ENCODE measurements at regions not wholly inside any gene's neighbourhood (a gene's known extent, or its start where the extent isn't known, plus 50 kb on each side); places are given as distances from the start of the nearest gene placed in this dataset.

DNA sequence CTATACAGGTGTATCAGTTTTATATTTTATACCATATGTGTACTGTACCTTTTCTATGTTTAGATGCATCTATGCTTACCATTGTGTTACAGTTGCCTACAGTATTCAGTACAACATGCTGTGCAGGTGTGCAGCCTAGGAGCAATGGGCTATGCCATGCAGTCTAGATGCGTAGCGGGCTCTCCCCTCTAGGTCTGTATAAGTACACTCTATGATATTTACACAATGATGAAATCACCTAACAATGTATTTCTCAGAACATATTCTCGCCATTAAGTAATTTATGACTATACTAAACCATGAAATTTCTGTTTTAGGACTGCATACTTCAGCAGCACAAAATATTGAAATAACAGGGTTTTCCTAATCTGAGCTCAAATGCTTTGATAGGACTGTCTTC is 179.6 kb downstream of the RFC3 start:
- RAD21 ChIA-PET (ENCODE audit: low non-redundant PET in 1 of 2, low total read pairs in 2 of 2, uncharacterized antibody in 2 of 2, unreplicated experiment in 2 of 2) = no interaction called here
- Histone ChIP-seq H3K79me2 (ENCODE audit: insufficient read depth, low read length) (no peaks in the 10 kb centered on the region), H3K9ac (ENCODE audit: low read length) (no peak overlapping the region), H2AFZ (ENCODE audit: low read depth, low read length, poor library complexity, severe bottlenecking) (no peak overlapping the region), H3K9me3 (ENCODE audit: control insufficient read depth in 1 of 2, insufficient read depth in 1 of 2, low read depth in 1 of 2, low read length in 2 of 2) (no peaks in the 10 kb centered on the region), H3K36me3 (ENCODE audit: control insufficient read depth in 1 of 2, insufficient read depth in 2 of 2, low read length in 2 of 2) (no peaks in the 10 kb centered on the region), H3K27ac (ENCODE audit: low read depth, low read length) (no peak overlapping the region), H3K4me1 (ENCODE audit: control insufficient read depth in 1 of 2, insufficient read depth in 2 of 2, low read length in 2 of 2) (no peaks in the 10 kb centered on the region), H4K20me1 (ENCODE audit: insufficient read depth) (no peaks in the 10 kb centered on the region), H3K4me2 (ENCODE audit: low read length) (no peak overlapping the region), H3K27me3 (ENCODE audit: insufficient read depth, low read length) (no peaks in the 10 kb centered on the region), H3K4me3 (replicated peaks in 1 of 2; ENCODE audit: low read depth in 1 of 2, low read length in 2 of 2) (no peak overlapping the region), H3K9me2 (ENCODE audit: insufficient read depth) (no peaks in the 10 kb centered on the region)
- TF ChIP-seq ZFX (IDR thresholded peaks at IDR 0.05) (no peak), FOSL1 (IDR thresholded peaks at IDR 0.05; ENCODE audit: low read depth) (no peak), SIN3A (IDR thresholded peaks at IDR 0.05; ENCODE audit: low read depth) (no peak), RAD21 (IDR thresholded peaks at IDR 0.05; ENCODE audit: low read depth) (no peak), CBX3 (IDR thresholded peaks at IDR 0.05; ENCODE audit: low read depth) (no peak)
- TF ChIP-seq, protein P1, sequence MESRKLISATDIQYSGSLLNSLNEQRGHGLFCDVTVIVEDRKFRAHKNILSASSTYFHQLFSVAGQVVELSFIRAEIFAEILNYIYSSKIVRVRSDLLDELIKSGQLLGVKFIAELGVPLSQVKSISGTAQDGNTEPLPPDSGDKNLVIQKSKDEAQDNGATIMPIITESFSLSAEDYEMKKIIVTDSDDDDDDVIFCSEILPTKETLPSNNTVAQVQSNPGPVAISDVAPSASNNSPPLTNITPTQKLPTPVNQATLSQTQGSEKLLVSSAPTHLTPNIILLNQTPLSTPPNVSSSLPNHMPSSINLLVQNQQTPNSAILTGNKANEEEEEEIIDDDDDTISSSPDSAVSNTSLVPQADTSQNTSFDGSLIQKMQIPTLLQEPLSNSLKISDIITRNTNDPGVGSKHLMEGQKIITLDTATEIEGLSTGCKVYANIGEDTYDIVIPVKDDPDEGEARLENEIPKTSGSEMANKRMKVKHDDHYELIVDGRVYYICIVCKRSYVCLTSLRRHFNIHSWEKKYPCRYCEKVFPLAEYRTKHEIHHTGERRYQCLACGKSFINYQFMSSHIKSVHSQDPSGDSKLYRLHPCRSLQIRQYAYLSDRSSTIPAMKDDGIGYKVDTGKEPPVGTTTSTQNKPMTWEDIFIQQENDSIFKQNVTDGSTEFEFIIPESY (IDR thresholded peaks at IDR 0.05; ENCODE audit: extremely low read depth, insufficient replicate concordance, low read length) = no peak
- TF ChIP-seq, protein P2, sequence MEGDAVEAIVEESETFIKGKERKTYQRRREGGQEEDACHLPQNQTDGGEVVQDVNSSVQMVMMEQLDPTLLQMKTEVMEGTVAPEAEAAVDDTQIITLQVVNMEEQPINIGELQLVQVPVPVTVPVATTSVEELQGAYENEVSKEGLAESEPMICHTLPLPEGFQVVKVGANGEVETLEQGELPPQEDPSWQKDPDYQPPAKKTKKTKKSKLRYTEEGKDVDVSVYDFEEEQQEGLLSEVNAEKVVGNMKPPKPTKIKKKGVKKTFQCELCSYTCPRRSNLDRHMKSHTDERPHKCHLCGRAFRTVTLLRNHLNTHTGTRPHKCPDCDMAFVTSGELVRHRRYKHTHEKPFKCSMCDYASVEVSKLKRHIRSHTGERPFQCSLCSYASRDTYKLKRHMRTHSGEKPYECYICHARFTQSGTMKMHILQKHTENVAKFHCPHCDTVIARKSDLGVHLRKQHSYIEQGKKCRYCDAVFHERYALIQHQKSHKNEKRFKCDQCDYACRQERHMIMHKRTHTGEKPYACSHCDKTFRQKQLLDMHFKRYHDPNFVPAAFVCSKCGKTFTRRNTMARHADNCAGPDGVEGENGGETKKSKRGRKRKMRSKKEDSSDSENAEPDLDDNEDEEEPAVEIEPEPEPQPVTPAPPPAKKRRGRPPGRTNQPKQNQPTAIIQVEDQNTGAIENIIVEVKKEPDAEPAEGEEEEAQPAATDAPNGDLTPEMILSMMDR (IDR thresholded peaks at IDR 0.05 in 2 of 3, conservative IDR thresholded peaks at IDR 0.05 in 1 of 3; ENCODE audit: borderline replicate concordance in 1 of 3, insufficient read depth in 1 of 3, low read depth in 2 of 3, low read length in 2 of 3) = no peak
- intact Hi-C loops (cut with micrococcal nuclease) = no loop called here
- DNase-seq (ENCODE audit: low read depth, low spot score) (no peak), ATAC-seq (no peak)
- POLR2A ChIA-PET = no interaction called here
- CTCF ChIA-PET = no interaction called here
- no TSS peak for BruUV-seq (replicated peaks)
